NCI-H1930 (cell line): ENCODE measurements at regions not wholly inside any gene's neighbourhood (a gene's known extent, or its start where the extent isn't known, plus 50 kb on each side); places are given as distances from the start of the nearest gene placed in this dataset.
"Not testable (repeated sequence)": the region's sequence is repeated elsewhere in the genome, so short reads cannot be mapped to it uniquely, and the experiment has no call there.

Experiments
- DNase-seq, 2 experiments: peaks; one replicate each; lab custom pipeline; 2025; lab: John Stamatoyannopoulos, UW

DNA sequence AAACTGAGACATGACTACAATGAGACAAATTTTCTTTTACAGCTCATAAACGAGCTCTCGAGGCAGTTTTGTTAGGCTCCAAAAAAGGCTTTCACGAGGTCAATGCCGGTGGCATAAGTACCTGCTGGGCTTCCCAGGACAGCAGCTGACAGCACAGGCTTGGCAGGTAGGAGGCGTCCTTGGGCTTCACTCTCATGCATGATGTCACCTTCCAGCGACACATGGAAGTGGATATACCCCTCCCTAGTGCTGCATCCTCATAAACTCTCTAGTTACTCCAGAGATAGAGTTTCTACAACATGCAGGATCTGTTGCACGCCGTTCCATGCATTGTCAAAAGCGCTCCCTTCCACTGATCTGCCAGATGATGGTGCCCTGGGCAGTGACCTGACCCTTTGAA lies 112.5 kb upstream of the PAXBP1 start:
- DNase-seq = peak in 1 of 2 experiments; percentile 3

- DNase-seq = no peak
These were observed 114.8 kb upstream of the PAXBP1 start for GRCh38 chr21:32886339-32886738.

DNA sequence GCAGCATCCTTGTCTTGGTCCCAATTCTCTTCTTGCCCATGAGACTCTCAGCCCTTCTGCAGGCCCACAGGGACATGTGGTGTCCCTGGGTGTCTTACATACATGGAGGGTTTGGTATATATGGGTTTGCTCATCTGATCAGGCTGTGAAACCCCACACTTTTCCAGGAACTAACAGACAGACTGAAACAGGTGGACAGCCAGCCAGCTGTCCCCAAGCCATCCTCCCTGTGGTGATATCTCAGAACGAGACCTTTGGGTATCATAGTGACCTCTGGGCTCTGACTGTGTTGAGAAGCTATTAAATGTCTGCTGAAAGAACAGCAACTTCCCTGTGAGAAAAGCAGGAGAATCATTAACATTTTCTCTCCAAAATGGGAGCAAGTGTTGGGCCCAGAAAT lies 115.5 kb upstream of the PAXBP1 start:
- DNase-seq = no peak

- DNase-seq = no peak
These were observed 117.4 kb upstream of the PAXBP1 start for GRCh38 chr21:32888971-32889370.

- no peak for DNase-seq
These were observed 118.0 kb upstream of the PAXBP1 start for GRCh38 chr21:32889596-32889995.

DNA sequence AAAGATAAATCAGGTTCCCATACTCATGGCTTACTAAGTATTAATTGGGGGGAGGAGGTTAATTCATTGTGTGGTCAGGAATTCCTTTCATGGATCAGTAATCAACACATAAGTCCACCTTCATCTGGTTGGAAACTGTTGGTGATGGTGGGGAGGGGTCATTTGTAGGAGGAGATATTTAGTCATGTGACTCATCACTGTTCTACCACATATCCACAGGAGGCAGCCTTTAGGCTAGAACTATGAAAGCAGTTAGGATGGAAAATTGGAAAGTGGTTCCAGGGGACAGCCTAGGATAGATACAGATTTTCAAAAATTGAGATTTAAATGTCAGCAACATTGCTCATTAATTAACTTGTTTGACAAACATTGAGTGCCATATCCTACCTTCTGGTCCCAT lies 122.8 kb upstream of the PAXBP1 start:
- DNase-seq = no peak

DNA sequence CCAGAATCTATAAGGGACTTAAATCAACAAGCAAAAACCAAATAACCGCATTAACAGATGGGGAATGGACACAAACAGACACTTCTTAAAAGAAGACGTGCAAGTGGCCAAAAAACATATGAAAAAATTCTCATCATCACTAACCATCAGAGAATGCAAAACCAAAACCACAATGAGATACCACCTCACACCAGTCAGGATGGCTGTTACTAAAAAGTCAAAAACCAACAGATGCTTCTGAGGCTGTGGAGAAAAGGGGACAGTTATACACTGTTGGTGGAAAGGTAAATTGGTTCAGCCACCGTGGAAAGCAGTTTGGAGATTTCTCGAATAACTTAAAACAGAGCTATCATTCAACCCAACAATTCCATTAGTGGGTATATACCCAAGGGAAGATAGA lies 124.9 kb upstream of the OLIG2 start:
- no peak for DNase-seq

DNA sequence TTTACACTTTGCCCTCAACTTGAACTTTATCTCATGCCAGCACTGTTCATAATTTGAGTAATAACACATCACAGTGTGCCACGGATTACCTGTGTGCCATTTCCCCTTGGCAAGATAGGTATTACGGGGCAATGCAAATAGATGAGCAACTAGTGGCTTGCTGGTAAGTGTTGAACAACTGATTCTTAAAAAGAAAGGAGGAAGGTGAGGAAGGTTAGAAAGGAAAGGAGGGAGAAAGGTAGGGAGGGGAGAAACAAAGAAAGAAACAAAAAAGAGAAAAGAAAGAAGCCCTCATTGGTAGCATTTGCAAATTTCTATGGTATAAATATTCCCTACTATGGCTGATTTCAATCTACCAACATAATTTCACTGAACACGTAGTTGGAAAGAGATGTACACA lies 118.2 kb upstream of the OLIG2 start:
- DNase-seq = no peak

GRCh38 chr21:32908534-32908933 lies 117.2 kb upstream of the OLIG2 start:
- DNase-seq = no peak

GRCh38 chr21:32909393-32909792 lies 116.3 kb upstream of the OLIG2 start:
- no peak for DNase-seq

DNA sequence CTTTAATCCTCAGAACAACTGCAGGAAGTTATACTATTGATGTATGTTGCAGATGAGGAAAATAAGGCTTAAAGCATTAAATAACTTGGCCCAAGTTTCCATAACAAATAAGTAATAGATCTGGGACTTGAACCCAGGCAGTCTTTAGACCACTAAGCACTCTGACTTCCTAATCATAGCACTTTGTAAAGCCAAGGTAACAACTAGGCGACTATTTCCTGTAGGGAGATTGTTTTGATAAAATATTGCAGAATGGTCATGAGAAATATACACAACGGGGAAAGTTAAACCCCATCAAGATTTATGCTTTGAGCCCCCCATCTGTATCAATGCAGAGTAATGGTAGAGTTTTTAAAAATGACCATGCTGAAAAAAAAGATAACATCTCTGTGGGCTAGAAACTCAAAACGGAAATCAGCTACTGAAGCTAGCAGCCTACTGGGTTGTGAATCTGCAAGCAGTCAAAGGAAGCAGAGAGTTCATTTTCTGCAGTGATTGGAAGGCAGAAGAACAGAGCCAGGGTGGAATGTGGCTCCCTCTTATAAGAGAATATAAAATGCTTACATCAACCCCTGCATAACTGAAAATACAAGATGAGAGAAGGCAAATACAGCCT lies 111.2 kb upstream of the OLIG2 start:
- DNase-seq = no peak

- no peak for DNase-seq
These were observed 110.6 kb upstream of the OLIG2 start for GRCh38 chr21:32915099-32915498.

GRCh38 chr21:32916088-32916487 lies 109.6 kb upstream of the OLIG2 start:
- no peak for DNase-seq

- DNase-seq = no peak
These were observed 109.1 kb upstream of the OLIG2 start for GRCh38 chr21:32916522-32917099.

DNA sequence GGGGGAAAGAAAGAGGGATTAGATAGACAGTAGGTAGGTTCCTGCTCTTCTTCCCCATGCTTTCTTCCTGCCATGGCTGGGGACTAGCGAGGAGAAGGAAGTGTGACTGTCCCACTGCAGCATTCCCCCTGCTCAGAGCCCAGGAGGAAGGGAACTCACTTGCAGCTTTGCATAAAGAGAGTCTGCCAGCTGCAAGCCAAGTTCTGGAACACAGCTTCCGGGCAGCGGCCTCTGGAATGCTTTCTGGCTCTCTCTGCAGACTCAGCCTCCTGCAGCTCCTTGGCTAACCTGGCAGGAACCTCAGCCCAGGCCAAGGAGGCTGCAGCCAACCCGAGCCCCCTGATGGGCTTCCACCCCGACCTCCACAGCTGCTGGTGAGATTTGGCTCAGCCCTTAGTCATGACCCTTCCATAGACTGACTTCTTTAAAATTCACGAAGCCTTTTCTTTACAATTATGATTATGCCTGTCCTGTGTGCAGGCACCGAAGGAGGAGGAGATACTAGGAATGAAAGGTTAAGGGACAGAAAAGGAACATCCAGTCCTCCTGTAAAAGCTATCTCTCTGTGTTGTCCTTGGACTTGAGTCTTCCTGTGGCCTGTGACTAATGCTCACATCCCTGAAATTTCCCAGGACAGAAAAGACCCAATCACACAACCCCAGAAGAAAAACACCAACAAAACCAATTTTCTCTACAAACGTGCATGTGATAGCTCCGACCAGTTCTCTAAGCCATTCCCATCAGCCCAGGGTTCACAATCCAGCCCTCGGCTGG lies 108.2 kb upstream of the OLIG2 start:
- no peak for DNase-seq

GRCh38 chr21:32918478-32919120 lies 107.1 kb upstream of the OLIG2 start:
- DNase-seq = no peak

GRCh38 chr21:32920474-32920873 lies 105.3 kb upstream of the OLIG2 start:
- DNase-seq = no peak

- no peak for DNase-seq
These were observed 104.0 kb upstream of the OLIG2 start for GRCh38 chr21:32921632-32922230.

DNA sequence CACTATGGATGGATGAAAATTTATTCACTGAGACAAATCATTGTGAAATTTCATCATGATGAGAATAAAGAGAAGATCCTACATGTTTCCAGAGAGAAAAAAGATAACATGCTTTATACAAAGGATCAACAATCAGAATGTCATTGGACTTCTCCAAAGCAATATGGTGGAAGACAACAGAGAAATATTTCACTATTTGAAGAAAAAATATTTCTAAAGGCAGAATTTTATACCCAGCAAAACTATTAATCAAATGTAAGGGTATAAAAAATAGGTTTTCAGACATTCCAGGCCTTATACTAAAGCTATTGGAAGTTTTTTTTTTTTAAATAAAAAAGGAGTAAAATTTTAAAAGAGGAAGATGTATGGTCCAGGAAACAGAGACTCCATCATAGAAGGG lies 100.6 kb upstream of the OLIG2 start:
- no peak for DNase-seq

DNA sequence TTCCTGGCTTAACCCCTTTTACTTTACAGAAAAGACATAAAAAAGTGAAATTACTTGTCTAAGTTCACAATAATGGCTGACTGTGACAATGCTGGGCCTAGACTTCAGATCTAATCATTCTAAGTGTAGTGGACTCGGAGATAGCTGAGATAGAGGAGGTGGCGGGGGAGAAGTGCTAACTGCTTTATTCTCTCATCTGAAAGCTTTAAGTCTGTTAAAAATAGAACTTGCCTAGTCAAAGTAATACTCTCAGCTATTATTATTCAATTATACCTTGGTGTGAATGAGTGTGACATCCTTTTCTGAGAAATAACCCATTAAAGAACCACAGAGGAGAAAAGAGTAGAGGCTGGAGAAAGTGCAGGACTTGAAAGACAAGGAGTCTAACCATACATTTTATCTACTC lies 96.1 kb upstream of the OLIG2 start:
- no peak for DNase-seq

DNA sequence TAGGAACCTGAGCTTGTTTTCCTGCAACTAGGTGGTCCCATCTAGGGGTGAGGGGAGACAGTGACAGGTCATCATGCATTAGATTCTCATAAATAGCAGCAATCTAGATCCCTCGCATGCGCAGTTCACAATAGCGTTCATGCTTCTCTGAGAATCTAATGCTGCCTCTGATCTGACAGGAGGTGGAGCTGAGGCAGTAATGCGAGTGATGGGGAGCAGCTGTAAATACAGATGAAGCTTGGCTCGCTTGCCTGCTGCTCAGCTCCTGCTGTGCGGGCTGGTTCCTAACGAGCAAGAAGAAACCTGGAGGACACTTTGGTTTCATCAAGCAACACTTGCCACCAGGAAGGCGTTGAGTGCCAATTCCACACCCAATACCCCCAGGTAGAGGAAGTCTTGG lies 95.1 kb upstream of the OLIG2 start:
- DNase-seq = no peak

DNA sequence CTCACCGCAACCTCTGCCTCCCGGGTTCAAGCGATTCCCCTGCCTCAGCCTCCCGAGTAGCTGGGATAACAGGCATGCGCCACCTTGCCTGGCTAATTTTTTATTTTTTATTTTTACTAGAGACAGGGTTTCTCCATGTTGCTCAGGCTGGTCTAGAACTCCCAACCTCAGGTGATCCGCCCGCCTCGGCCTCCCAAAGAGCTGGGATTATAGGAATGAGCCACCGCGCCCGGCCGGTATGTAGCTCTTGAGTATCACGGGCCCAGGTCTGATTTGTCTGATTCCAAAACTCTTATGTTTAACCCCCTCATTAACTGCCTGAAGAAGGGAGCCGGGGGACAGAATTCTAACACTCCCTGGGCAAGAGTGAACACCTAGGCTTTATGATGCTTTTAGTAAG lies 91.7 kb upstream of the OLIG2 start:
- DNase-seq = not testable (repeated sequence)

DNA sequence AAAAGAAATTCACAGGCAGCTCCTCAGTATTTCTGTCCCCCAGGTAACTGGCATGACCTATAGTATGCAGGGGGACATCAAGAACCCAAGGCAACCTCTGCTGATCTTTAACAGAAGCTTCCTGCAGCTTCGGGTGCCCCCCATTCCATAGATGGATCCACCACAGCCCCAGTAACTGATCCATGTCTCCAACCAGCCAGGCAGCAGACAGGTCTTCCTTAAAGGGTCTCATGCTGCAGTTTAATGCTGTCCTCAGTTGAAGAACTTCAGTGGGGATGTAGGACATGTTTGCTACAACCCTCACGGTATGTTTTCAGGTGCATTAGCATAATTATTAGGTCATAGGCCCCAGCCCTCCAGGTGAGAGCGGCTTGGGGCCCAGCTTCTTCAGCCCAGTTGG lies 90.9 kb upstream of the OLIG2 start:
- no peak for DNase-seq
